ENCODE measurements at regions not wholly inside any gene's neighbourhood (a gene's known extent, or its start where the extent isn't known, plus 50 kb on each side); places are given as distances from the start of the nearest gene placed in this dataset.

- H3K36me3 ChIP-seq (ENCODE audit: insufficient read depth, low read length): no peaks in the 10 kb centered on the region
- no peak overlapping the region for H2AFZ ChIP-seq (ENCODE audit: low read depth, low read length)
- no peak overlapping the region for H3K4me3 ChIP-seq (ENCODE audit: low read length)
- no peaks in the 10 kb centered on the region for H3K9me3 ChIP-seq (ENCODE audit: low read length)
- H3K27me3 ChIP-seq (ENCODE audit: insufficient read depth, low read length): no peaks in the 10 kb centered on the region
- no peaks in the 10 kb centered on the region for H3K4me1 ChIP-seq (ENCODE audit: insufficient read depth, low read length)
Observed at GRCh38 chr5:155343468-155343867, 329.9 kb downstream of the KIF4B start.

GRCh38 chr5:155353231-155353630 lies 339.7 kb downstream of the KIF4B start:
- H3K9me3 ChIP-seq (ENCODE audit: low read length): peaks cover 8% of the 10 kb centered on the region
- H2AFZ ChIP-seq (ENCODE audit: low read depth, low read length): no peak overlapping the region
- no peaks in the 10 kb centered on the region for H3K36me3 ChIP-seq (ENCODE audit: insufficient read depth, low read length)
- no peak overlapping the region for H3K4me3 ChIP-seq (ENCODE audit: low read length)
- no peaks in the 10 kb centered on the region for H3K4me1 ChIP-seq (ENCODE audit: insufficient read depth, low read length)
- H3K27me3 ChIP-seq (ENCODE audit: insufficient read depth, low read length): no peaks in the 10 kb centered on the region

- Histone ChIP-seq H3K9me3 (ENCODE audit: low read length) (no peaks in the 10 kb centered on the region), H3K4me1 (ENCODE audit: insufficient read depth, low read length) (no peaks in the 10 kb centered on the region), H2AFZ (ENCODE audit: low read depth, low read length) (no peak overlapping the region), H3K4me3 (ENCODE audit: low read length) (no peak overlapping the region), H3K36me3 (ENCODE audit: insufficient read depth, low read length) (no peaks in the 10 kb centered on the region), H3K27me3 (ENCODE audit: insufficient read depth, low read length) (no peaks in the 10 kb centered on the region)
Observed at GRCh38 chr5:155366096-155366495, 352.5 kb downstream of the KIF4B start.

- H3K4me3 ChIP-seq (ENCODE audit: low read length): no peak overlapping the region
- H3K36me3 ChIP-seq (ENCODE audit: insufficient read depth, low read length): no peaks in the 10 kb centered on the region
- no peaks in the 10 kb centered on the region for H3K27me3 ChIP-seq (ENCODE audit: insufficient read depth, low read length)
- no peaks in the 10 kb centered on the region for H3K9me3 ChIP-seq (ENCODE audit: low read length)
- no peaks in the 10 kb centered on the region for H3K4me1 ChIP-seq (ENCODE audit: insufficient read depth, low read length)
- no peak overlapping the region for H2AFZ ChIP-seq (ENCODE audit: low read depth, low read length)
Observed at GRCh38 chr5:155367841-155368240, 354.3 kb downstream of the KIF4B start.

- H2AFZ ChIP-seq (ENCODE audit: low read depth, low read length): no peak overlapping the region
- H3K4me3 ChIP-seq (ENCODE audit: low read length): no peak overlapping the region
- no peaks in the 10 kb centered on the region for H3K27me3 ChIP-seq (ENCODE audit: insufficient read depth, low read length)
- H3K36me3 ChIP-seq (ENCODE audit: insufficient read depth, low read length): no peaks in the 10 kb centered on the region
- H3K9me3 ChIP-seq (ENCODE audit: low read length): no peaks in the 10 kb centered on the region
- H3K4me1 ChIP-seq (ENCODE audit: insufficient read depth, low read length): no peaks in the 10 kb centered on the region
Observed at GRCh38 chr5:155368490-155368889, 354.9 kb downstream of the KIF4B start.

GRCh38 chr5:155380480-155380879 lies 366.9 kb downstream of the KIF4B start:
- Histone ChIP-seq H3K9me3 (ENCODE audit: low read length) (no peaks in the 10 kb centered on the region), H3K4me1 (ENCODE audit: insufficient read depth, low read length) (no peaks in the 10 kb centered on the region), H3K27me3 (ENCODE audit: insufficient read depth, low read length) (no peaks in the 10 kb centered on the region), H2AFZ (ENCODE audit: low read depth, low read length) (no peak overlapping the region), H3K4me3 (ENCODE audit: low read length) (no peak overlapping the region), H3K36me3 (ENCODE audit: insufficient read depth, low read length) (no peaks in the 10 kb centered on the region)

- Histone ChIP-seq H3K9me3 (ENCODE audit: low read length) (no peaks in the 10 kb centered on the region), H2AFZ (ENCODE audit: low read depth, low read length) (no peak overlapping the region), H3K36me3 (ENCODE audit: insufficient read depth, low read length) (no peaks in the 10 kb centered on the region), H3K4me1 (ENCODE audit: insufficient read depth, low read length) (no peaks in the 10 kb centered on the region), H3K27me3 (ENCODE audit: insufficient read depth, low read length) (no peaks in the 10 kb centered on the region), H3K4me3 (ENCODE audit: low read length) (no peak overlapping the region)
Observed at GRCh38 chr5:155381654-155382053, 368.1 kb downstream of the KIF4B start.

- Histone ChIP-seq H3K4me3 (ENCODE audit: low read length) (no peak overlapping the region), H3K27me3 (ENCODE audit: insufficient read depth, low read length) (no peaks in the 10 kb centered on the region), H3K4me1 (ENCODE audit: insufficient read depth, low read length) (no peaks in the 10 kb centered on the region), H2AFZ (ENCODE audit: low read depth, low read length) (no peak overlapping the region), H3K9me3 (ENCODE audit: low read length) (no peaks in the 10 kb centered on the region), H3K36me3 (ENCODE audit: insufficient read depth, low read length) (no peaks in the 10 kb centered on the region)
Observed at GRCh38 chr5:155389498-155389897, 375.9 kb downstream of the KIF4B start.

GRCh38 chr5:155394727-155395126 lies 381.2 kb downstream of the KIF4B start:
- no peak overlapping the region for H2AFZ ChIP-seq (ENCODE audit: low read depth, low read length)
- no peak overlapping the region for H3K4me3 ChIP-seq (ENCODE audit: low read length)
- H3K4me1 ChIP-seq (ENCODE audit: insufficient read depth, low read length): no peaks in the 10 kb centered on the region
- no peaks in the 10 kb centered on the region for H3K9me3 ChIP-seq (ENCODE audit: low read length)
- H3K36me3 ChIP-seq (ENCODE audit: insufficient read depth, low read length): no peaks in the 10 kb centered on the region
- H3K27me3 ChIP-seq (ENCODE audit: insufficient read depth, low read length): no peaks in the 10 kb centered on the region

- no peak overlapping the region for H2AFZ ChIP-seq (ENCODE audit: low read depth, low read length)
Observed at GRCh38 chr5:155402927-155403640, 389.5 kb downstream of the KIF4B start.

GRCh38 chr5:155406815-155407214 lies 393.3 kb downstream of the KIF4B start:
- Histone ChIP-seq H2AFZ (ENCODE audit: low read depth, low read length) (no peak overlapping the region), H3K36me3 (ENCODE audit: insufficient read depth, low read length) (no peaks in the 10 kb centered on the region), H3K27me3 (ENCODE audit: insufficient read depth, low read length) (no peaks in the 10 kb centered on the region), H3K4me3 (ENCODE audit: low read length) (no peak overlapping the region), H3K9me3 (ENCODE audit: low read length) (no peaks in the 10 kb centered on the region), H3K4me1 (ENCODE audit: insufficient read depth, low read length) (no peaks in the 10 kb centered on the region)

More at GRCh38 chr5:155402927-155403640, 389.5 kb downstream of the KIF4B start:
- Histone ChIP-seq H3K9me3 (ENCODE audit: low read length) (no peaks in the 10 kb centered on the region), H3K4me1 (ENCODE audit: insufficient read depth, low read length) (no peaks in the 10 kb centered on the region), H3K4me3 (ENCODE audit: low read length) (no peak overlapping the region), H3K36me3 (ENCODE audit: insufficient read depth, low read length) (no peaks in the 10 kb centered on the region), H3K27me3 (ENCODE audit: insufficient read depth, low read length) (no peaks in the 10 kb centered on the region)

- Histone ChIP-seq H3K27me3 (ENCODE audit: insufficient read depth, low read length) (no peaks in the 10 kb centered on the region), H3K36me3 (ENCODE audit: insufficient read depth, low read length) (no peaks in the 10 kb centered on the region), H3K4me1 (ENCODE audit: insufficient read depth, low read length) (no peaks in the 10 kb centered on the region), H2AFZ (ENCODE audit: low read depth, low read length) (no peak overlapping the region), H3K9me3 (ENCODE audit: low read length) (no peaks in the 10 kb centered on the region), H3K4me3 (ENCODE audit: low read length) (no peak overlapping the region)
Observed at GRCh38 chr5:155408465-155408864, 394.9 kb downstream of the KIF4B start.

- Histone ChIP-seq H3K4me3 (ENCODE audit: low read length) (no peak overlapping the region), H3K27me3 (ENCODE audit: insufficient read depth, low read length) (no peaks in the 10 kb centered on the region), H3K36me3 (ENCODE audit: insufficient read depth, low read length) (no peaks in the 10 kb centered on the region), H3K9me3 (ENCODE audit: low read length) (no peaks in the 10 kb centered on the region), H2AFZ (ENCODE audit: low read depth, low read length) (no peak overlapping the region), H3K4me1 (ENCODE audit: insufficient read depth, low read length) (no peaks in the 10 kb centered on the region)
Observed at GRCh38 chr5:155416765-155417164, 403.2 kb downstream of the KIF4B start.

- no peaks in the 10 kb centered on the region for H3K9me3 ChIP-seq (ENCODE audit: low read length)
- no peaks in the 10 kb centered on the region for H3K36me3 ChIP-seq (ENCODE audit: insufficient read depth, low read length)
- H3K4me1 ChIP-seq (ENCODE audit: insufficient read depth, low read length): no peaks in the 10 kb centered on the region
- H2AFZ ChIP-seq (ENCODE audit: low read depth, low read length): no peak overlapping the region
- H3K27me3 ChIP-seq (ENCODE audit: insufficient read depth, low read length): no peaks in the 10 kb centered on the region
- H3K4me3 ChIP-seq (ENCODE audit: low read length): no peak overlapping the region
Observed at GRCh38 chr5:155418960-155419579, 405.5 kb downstream of the KIF4B start.
